ENCODE measurements at regions not wholly inside any gene's neighbourhood (a gene's known extent, or its start where the extent isn't known, plus 50 kb on each side); places are given as distances from the start of the nearest gene placed in this dataset.
"Not testable (repeated sequence)": the region's sequence is repeated elsewhere in the genome, so short reads cannot be mapped to it uniquely, and the experiment has no call there.

DNA sequence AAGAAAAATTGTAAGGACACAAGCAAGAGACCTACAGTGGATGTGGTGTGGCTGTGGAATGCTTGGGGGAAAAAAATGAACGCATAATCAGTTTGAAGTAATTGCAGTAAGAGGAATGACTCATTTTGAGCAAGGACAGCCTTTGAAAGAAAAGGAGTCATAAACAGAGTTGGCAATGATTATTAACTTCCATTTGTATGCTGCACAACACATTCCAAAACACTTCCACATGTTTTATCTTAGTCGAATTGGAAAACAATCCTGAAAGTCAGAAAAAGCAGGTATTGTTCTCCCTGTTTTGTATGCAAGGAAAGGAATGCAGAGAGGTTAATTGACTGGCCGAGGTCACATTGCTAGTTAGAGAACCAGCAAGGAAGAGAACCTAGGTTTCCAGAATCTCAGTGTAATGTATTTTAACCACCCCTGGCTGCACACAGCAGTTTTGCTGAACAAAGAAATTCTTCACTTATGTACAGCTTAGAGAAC lies 630.0 kb upstream of the MIR17HG start:
- TF ChIP-seq, protein P1, sequence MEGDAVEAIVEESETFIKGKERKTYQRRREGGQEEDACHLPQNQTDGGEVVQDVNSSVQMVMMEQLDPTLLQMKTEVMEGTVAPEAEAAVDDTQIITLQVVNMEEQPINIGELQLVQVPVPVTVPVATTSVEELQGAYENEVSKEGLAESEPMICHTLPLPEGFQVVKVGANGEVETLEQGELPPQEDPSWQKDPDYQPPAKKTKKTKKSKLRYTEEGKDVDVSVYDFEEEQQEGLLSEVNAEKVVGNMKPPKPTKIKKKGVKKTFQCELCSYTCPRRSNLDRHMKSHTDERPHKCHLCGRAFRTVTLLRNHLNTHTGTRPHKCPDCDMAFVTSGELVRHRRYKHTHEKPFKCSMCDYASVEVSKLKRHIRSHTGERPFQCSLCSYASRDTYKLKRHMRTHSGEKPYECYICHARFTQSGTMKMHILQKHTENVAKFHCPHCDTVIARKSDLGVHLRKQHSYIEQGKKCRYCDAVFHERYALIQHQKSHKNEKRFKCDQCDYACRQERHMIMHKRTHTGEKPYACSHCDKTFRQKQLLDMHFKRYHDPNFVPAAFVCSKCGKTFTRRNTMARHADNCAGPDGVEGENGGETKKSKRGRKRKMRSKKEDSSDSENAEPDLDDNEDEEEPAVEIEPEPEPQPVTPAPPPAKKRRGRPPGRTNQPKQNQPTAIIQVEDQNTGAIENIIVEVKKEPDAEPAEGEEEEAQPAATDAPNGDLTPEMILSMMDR (IDR thresholded peaks at IDR 0.05; ENCODE audit: low read depth, low read length): no peak
- DNase-seq (ENCODE audit: extremely low read depth, low read depth): peak; percentile 15

DNA sequence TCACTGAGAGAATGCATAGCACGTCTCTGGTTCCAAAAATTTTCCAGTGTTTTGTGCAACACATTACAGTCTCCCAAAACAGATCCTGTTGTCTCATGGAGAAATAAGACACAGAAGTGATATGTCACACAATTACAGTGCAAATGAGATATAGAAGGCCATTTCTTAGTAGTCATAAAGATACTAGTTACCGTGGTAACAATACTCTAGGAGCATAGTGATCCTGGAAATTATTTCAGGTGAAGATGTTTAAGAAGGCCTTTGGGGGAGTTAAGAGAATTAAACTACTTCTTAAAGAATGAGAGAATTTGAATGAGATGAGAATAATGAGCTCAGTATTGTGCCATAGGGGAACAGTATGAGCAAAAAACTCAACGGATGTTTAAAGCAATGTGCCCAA lies 628.0 kb upstream of the MIR17HG start:
- DNase-seq (ENCODE audit: extremely low read depth, low read depth): no peak
- TF ChIP-seq, protein P1 (IDR thresholded peaks at IDR 0.05; ENCODE audit: low read depth, low read length): no peak

DNA sequence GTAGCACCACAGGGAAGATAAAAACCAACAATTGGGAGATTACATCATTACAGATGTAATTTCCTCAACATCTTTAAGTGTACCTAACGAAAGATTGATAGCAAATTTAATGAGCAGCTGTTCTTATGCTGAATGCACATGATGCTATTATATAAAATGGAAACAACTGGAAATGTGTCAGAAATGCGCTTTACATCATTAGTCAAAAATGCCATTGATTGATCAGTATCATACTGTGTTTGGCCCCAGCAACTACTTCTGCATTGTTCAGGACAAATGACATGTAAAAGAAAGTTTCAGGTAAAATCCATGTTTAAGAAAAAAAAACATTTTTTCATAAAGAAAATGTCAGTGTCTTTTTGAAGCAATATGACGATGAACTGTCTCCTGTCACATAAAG lies 625.5 kb upstream of the MIR17HG start:
- TF ChIP-seq, protein P1 (IDR thresholded peaks at IDR 0.05; ENCODE audit: low read depth, low read length): no peak
- DNase-seq (ENCODE audit: extremely low read depth, low read depth): no peak

DNA sequence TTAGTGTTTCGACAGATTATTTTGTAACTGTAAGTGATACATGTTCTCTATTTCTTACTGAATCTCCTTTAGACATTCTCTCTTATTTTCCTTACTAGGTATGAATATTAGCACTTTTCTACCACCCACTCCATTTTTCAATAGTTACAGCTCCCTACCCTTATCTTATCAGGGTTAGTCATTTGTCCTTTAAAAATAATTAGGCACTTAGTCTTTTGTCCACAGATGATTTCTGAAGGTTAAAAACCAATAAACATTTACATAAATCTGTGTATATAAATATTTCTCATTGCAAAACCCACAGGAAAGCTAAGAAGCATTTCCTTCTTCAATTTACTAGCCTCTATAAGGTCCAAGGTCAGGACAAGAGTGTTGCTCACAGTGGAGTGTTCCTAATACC lies 624.1 kb upstream of the MIR17HG start:
- TF ChIP-seq, protein P1 (IDR thresholded peaks at IDR 0.05; ENCODE audit: low read depth, low read length): no peak
- no peak for DNase-seq (ENCODE audit: extremely low read depth, low read depth)

DNA sequence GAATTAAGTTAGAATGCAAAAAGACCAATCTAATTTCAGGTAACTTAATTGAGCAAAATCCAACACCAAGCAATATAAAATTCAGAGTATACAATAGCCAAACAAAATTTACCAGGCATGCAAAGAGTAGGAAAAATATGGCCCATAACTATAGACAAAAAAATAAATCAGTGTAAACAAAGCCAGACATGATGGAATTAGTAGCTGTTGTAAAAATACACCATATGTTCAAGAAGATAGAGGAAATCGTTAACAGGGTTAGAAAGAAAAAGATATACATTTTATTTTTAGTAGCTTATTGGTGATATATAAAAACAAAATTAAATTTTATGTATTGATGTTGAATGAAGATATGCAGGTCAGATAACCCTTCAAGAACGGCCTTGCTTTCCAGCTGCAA lies 621.1 kb upstream of the MIR17HG start:
- TF ChIP-seq, protein P1 (IDR thresholded peaks at IDR 0.05; ENCODE audit: low read depth, low read length): no peak
- no peak for DNase-seq (ENCODE audit: extremely low read depth, low read depth)

DNA sequence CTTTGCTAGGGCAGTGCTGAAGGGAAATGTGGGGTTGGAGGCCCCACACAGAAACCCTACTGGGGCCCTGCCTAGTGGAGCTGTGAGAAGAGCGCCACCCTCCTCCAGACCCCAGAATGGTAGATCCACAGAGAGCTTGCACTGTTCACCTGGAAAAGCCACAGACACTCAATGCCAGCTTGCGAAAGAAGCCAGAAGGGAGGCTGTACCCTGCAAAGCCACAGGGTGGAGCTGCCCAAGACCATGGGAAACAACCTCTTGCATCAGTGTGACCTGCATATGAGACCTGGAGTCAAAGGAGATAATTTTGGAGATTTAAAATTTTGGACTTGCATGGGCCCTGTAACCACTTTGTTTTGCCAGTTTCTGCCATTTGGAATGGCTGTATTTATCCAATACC lies 615.4 kb upstream of the MIR17HG start:
- DNase-seq (ENCODE audit: extremely low read depth, low read depth): no peak
- TF ChIP-seq, protein P1 (IDR thresholded peaks at IDR 0.05; ENCODE audit: low read depth, low read length): no peak

DNA sequence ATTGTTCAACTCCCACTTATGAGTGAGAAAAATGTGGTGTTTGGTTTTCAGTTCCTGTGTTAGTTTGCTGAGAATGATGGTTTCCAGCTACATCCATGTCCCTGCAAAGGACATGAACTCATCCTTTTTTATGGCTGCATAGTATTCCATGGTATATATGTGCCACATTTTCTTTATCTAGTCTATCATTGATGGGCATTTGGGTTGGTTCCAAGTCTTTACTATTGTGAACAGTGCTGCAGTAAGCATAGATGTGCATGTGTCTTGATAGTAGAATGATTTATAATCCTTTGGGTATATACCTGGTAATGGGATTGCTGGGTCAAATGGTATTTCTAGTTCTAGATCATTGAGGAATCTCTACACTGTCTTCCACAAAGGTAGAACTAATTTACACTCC lies 613.0 kb upstream of the MIR17HG start:
- DNase-seq (ENCODE audit: extremely low read depth, low read depth): not testable (repeated sequence)

DNA sequence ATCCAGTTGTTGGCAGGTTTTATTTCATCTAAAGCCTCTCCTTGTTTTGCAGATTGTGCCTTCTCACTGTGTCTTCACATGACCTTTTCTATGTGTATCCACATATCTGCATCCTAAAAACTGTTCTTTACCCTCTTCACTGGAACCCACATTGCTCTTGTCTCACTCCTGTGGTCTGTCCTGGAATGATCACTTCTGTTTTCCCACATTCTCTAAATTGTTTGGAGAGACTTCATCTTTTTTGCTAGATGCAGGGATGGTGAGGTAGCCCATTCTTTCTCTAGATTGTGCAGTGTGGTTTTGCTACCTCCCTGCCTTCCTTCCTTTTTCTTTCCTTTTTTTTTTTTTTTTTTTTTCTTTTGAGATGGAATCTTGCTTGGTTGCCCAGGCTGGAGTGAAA lies 608.6 kb upstream of the MIR17HG start:
- TF ChIP-seq, protein P1 (IDR thresholded peaks at IDR 0.05; ENCODE audit: low read depth, low read length): no peak
- DNase-seq (ENCODE audit: extremely low read depth, low read depth): no peak

Measured in AG09319 (cell line).